T follicular helper cell (primary cell): ENCODE measurements at regions not wholly inside any gene's neighbourhood (a gene's known extent, or its start where the extent isn't known, plus 50 kb on each side); places are given as distances from the start of the nearest gene placed in this dataset.

Experiments used
- DNase-seq: peaks from one replicate; pipeline ENCODE4 v3.0.0-alpha.2; 2020; ENCODE audit warnings: low read depth

- no peak for DNase-seq
Measured at GRCh38 chr13:23983671-23984070, 86.4 kb upstream of the C1QTNF9B start.

- DNase-seq, result no peak
Measured at GRCh38 chr13:23984546-23984945, 87.2 kb upstream of the C1QTNF9B start.

GRCh38 chr13:23985060-23985459 lies 87.8 kb upstream of the C1QTNF9B start:
- no peak for DNase-seq

- no peak for DNase-seq
Measured at GRCh38 chr13:23985839-23986238, 88.5 kb upstream of the C1QTNF9B start.

GRCh38 chr13:23986619-23987018 lies 89.3 kb upstream of the C1QTNF9B start:
- DNase-seq, result no peak

GRCh38 chr13:23987331-23987894 lies 90.1 kb upstream of the C1QTNF9B start:
- no peak for DNase-seq

GRCh38 chr13:23988546-23989122 lies 91.3 kb upstream of the C1QTNF9B start:
- DNase-seq, result no peak

- DNase-seq, result no peak
Measured at GRCh38 chr13:23990455-23990854, 93.2 kb upstream of the C1QTNF9B start.

- no peak for DNase-seq
Measured at GRCh38 chr13:23991119-23991518, 93.8 kb upstream of the C1QTNF9B start.

- DNase-seq, result no peak
Measured at GRCh38 chr13:23992781-23993679, 95.7 kb upstream of the C1QTNF9B start.

GRCh38 chr13:23993680-23993985 lies 96.3 kb upstream of the C1QTNF9B start:
- no peak for DNase-seq

GRCh38 chr13:23995283-23996073 lies 98.2 kb upstream of the C1QTNF9B start:
- no peak for DNase-seq

GRCh38 chr13:23996456-23996855 lies 99.2 kb upstream of the C1QTNF9B start:
- DNase-seq, result no peak

- no peak for DNase-seq
Measured at GRCh38 chr13:23999424-23999823, 102.1 kb upstream of the C1QTNF9B start.

- DNase-seq, result no peak
Measured at GRCh38 chr13:24002206-24002815, 105.0 kb upstream of the C1QTNF9B start.

- no peak for DNase-seq
Measured at GRCh38 chr13:24004142-24004899, 107.0 kb upstream of the C1QTNF9B start.

- no peak for DNase-seq
Measured at GRCh38 chr13:24004971-24005370, 107.7 kb upstream of the C1QTNF9B start.

- DNase-seq, result no peak
Measured at GRCh38 chr13:24005755-24006281, 108.5 kb upstream of the C1QTNF9B start.

- no peak for DNase-seq
Measured at GRCh38 chr13:24006520-24007248, 109.4 kb upstream of the C1QTNF9B start.

- DNase-seq, result no peak
Measured at GRCh38 chr13:24007979-24008620, 110.8 kb upstream of the C1QTNF9B start.
